Skin of body (tissue), 1 donor: ENCODE measurements at regions not wholly inside any gene's neighbourhood (a gene's known extent, or its start where the extent isn't known, plus 50 kb on each side); places are given as distances from the start of the nearest gene placed in this dataset.

Source experiments
- DNase-seq: peaks from one replicate; lab custom pipeline; 2025; lab: John Stamatoyannopoulos, UW

DNA sequence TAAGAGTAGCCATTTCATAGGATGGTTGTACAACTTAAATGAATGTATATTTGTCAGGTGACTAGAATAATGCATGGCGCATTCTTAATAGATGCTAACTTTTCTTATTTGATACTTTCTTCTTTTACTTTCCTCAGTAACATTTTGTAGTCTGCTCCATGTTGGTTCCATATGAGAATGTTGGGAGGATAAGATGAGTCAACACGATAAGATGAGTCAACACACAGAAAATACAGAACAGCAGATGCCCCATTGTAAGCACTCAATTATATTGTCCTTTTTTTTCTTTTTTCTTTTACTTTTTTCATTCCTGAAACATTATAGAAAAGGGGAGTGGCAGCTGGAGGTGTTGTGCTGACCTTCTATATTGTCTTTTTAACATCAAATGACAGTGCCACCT, 92.3 kb upstream of the SPATA31C2 start:
- no peak for DNase-seq

DNA sequence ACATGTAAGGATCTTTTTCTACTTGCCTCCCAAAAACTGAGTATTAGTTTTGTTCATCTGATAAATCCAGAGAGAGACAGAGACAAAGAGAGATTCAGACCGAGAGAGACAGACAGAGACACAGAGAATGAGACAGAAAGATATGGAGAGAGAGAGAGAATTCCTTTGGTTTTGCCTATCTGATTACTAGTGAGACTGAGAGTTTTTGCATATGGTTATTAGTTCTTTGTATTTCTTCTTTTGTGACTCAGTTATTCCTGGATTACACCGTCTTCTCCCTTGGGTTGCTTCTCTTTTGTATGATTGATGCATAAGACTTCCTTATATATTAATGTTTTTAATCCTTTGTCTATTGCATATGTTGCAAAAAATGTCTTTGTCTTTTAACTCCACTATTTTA, 91.2 kb upstream of the SPATA31C2 start:
- no peak for DNase-seq

DNA sequence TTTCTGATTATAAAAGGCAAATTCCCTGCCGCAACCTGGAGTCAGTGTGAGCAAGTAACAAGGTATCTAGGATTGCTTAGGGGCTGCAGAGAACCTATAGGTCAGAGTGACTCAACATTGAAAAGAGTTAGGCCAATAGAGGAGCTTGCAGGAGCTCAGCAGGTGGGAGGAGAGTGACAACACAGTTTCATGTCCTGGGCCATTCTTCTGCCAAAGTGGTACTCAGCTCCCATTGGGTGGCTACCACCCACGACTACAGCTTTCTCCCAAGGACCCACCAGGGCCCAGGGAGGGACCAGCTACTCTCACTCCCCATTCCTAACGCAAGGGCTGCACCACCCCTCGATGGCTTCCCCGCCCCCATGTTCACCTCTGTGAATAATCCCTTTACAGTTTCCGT, 86.7 kb upstream of the SPATA31C2 start:
- DNase-seq: no peak

- no peak for DNase-seq
Measured at GRCh38 chr9:88221105-88221504, 82.8 kb upstream of the SPATA31C2 start.

DNA sequence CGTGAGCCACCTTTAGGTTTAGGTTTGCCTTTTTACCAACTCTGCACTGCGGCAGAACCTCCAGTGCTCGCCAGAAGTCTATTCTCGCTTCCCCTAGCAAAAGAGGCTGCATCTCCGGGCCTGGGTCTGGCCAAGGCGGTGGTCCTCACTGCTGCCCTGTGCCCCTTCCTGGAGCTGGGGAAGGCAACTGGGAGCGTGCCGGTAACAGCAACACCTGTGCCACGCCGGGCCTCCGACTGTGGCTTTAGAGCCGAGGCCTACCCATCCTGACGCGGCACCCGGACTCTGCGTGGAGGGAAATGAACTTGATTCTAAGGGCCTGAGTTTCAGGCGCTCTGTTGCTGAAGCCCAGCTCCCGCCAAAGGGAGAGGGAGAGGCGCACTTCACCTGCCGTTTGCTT, 82.4 kb upstream of the SPATA31C2 start:
- no peak for DNase-seq

DNA sequence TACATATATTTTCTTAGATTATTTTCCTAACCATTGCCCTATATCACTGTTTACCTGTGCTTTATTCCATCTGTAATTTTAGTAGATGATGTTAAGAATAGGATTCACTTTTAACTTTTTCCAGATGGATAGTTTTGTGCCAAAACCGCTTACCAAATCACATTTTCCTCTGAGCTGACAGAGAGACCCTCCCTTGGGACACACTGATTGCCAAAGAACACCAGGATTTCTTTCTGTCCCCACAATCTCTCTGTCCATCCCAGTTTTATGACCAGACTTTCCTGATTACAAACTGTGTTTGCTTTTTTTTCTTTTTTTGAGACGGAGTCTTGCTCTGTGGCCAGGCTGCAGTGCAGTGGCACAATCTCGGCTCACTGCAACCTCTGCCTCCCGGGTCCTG, 81.3 kb upstream of the SPATA31C2 start:
- no peak for DNase-seq

GRCh38 chr9:88218726-88219125, 80.5 kb upstream of the SPATA31C2 start:
- DNase-seq: peak; percentile 30

- DNase-seq: no peak
Measured at GRCh38 chr9:88216126-88216995, 78.1 kb upstream of the SPATA31C2 start.

DNA sequence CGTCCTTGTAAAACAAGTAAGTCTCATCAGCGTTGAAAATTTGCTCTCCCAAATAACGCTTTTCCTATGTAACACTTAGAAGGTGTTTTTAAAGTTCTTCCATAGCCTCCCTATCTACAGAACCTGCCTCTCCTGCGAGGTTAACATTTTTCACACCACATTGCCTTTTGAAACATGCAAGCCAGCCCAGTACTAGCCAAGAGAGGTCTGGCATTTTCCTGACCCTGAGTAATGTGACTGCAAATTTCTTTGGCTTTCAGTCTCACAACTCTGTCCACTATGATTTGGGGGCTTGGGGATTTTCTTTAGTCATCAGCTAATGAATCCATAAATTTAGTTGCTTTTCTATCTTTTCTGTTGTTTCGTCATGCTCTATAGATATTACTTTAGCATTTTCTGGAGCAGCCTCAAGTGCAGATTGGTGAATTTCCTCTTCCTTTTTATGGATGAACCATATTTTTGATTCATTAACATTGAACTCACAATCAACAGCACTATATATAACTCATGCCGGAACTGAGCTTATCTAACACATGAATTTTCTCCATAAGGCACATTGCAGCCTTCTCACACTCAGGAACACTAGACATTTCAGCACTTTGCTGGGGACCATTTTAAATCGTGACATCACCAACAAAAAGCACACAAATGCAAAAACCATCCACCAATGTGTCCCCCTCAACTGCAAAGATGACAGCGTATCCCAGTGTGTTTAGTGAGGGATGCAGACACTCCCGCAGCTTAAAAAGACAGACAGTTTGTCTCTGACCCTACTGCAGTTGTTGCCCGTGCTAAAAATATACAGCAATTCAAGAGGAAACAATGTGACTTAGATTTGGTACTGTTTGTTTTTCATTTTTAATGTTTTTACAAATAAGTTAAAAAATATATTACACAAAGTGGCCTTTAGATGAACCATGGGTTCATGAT, 77.2 kb upstream of the SPATA31C2 start:
- no peak for DNase-seq

DNA sequence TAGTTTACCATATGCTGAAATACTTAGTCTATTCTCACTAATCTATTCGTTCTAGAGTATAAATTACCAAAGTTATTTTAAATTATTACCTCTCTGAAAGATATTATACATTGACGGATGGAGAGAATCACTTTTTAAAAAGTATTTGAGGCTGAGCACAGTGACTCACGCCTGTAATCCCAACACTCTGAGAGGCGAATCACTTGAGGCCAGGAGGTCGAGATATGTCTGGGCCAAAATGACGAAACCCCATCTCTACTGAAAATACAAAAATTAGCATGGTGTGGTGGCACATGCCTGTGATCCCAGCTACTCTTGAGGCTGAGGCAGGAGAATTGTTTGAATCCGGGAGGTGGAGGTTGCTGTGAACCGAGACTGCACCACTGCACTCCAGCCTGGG, 64.0 kb upstream of the SPATA31C2 start:
- no peak for DNase-seq

GRCh38 chr9:88198341-88198807, 60.1 kb upstream of the SPATA31C2 start:
- peak; percentile 88 for DNase-seq

DNA sequence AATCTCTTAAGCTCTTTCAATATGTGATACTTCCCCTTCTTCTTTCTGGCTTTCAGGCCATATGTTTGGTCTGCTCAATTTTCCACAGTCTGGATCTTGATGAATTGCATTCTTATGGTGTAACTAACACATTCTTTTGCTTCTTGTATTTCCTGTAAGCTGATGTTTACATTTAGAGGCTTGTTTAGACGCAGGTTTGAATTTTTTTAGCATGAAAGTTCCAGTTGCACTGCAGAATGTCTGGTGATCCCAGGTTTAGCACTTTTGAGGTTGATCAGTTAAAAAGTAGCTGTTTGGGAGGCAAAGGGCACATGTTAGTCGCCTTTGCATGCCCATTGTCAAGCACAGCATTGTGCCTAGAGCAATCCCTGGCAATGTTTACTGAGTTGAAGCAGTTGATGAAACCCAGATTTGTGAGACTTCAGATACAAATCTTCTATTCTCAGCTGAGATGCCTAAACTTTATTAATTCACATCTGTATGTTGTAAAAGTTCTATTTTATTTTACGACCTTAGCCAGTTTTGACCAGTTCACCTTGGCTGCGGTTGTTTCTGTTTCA, 59.6 kb upstream of the SPATA31C2 start:
- peak; percentile 93 for DNase-seq

DNA sequence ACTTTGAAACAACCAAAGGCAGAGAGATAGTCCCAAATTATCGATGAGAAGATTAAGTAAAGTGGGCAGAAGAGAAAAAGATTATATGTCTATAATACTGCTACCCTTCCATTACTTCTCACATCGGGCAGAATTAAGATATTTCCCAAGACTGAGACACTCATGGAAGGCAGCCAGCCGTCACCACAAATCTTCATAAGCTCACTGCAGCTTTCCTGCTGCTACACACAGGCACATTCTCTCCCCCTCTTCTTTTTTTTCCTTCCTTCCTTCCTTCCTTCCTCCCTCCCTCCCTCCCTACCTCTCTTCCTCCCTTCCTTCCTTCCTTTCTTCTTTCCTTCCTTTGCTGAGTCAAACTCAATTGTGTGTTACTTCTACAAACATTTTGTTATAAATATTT, 58.7 kb upstream of the SPATA31C2 start:
- peak; percentile 52 for DNase-seq

DNA sequence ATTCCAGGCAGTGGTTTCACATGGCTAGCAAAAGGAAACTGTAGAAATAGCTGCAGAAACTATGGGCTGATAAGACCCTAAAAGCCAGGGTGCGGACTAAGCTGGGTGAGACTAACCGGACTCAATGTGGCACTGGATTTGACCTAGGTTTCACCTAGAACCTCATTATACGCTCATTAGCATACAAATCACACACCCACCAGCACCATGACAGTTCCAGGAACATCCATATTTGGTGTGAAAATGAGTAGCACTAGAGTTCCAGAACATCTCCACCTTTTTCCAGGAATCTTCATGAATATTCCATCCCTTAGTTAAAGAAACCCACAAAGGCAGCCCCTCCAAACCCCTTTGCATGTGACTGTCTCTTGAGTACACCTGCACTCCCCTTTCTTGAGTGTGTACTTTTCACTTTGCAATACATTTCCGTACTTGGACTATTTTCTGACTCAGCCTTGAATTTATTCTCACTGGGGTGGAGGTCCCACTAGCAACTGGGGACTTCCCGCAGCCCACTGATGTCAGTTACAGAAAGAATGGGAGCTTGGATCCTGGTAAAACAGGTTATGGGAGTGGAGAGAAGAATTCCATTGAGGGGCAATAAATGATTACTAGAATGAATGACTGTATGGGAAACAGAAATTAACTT, 58.0 kb upstream of the SPATA31C2 start:
- DNase-seq: no peak

DNA sequence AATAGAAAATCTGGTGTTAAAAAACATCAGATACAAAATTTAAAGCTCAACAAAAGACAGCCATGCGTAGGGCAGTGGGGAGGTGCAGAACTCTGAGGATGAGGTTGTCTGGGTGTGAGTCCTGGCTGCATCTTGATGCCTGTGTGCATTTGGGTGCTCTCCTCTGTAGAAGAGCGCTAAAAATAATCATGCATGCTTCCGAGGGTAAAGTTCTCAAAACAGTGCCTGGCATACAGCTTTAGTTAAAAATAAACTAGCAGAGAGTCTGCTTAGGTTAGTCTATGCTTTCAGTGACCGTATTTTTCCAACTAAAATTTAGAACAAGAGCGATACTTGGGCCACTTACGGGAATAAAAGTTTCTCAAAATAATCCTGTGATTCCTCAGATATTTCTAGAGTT, 55.5 kb upstream of the SPATA31C2 start:
- DNase-seq: no peak

- no peak for DNase-seq
Measured at GRCh38 chr9:88191456-88191855, 53.2 kb upstream of the SPATA31C2 start.

DNA sequence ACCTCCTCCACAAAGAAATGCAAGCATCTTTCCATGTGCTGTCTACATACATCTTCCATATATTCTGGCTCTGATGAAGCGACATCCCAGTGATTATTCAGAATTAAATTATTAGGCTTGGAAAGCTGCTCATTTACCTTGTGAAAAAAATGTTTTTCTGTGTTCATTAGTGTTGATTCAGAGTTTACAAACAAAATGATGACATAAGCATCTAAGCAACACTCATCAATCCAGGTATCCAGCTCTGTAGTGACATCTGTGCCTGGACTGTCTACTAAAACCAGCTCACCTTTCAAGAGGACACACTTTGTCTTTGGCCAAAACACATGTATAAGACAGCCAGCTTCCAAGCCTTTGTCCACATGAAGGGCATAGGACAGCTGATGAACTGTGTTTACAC, 51.1 kb upstream of the SPATA31C2 start:
- DNase-seq: no peak
